Nephron progenitor cell (in vitro differentiated cells): ENCODE measurements at regions not wholly inside any gene's neighbourhood (a gene's known extent, or its start where the extent isn't known, plus 50 kb on each side); places are given as distances from the start of the nearest gene placed in this dataset.

ENCODE experiments used
- DNase-seq: peaks from one replicate; pipeline ENCODE4 v3.0.0; 2021
- H3K27ac Mint-ChIP-seq: 2 replicates; pipeline ENCODE4 v1.8.0; 2021; ENCODE audit warnings: mild to moderate bottlenecking, moderate library complexity, mixed read lengths
- H3K27me3 Mint-ChIP-seq: 2 replicates; pipeline ENCODE4 v1.8.0; 2021; ENCODE audit warnings: mild to moderate bottlenecking, low read depth, mixed read lengths; ENCODE audit not compliant: poor library complexity
- H3K36me3 Mint-ChIP-seq: 2 replicates; pipeline ENCODE4 v1.8.0; 2021; ENCODE audit warnings: low read depth, mixed read lengths
- H3K4me1 Mint-ChIP-seq: 2 replicates; pipeline ENCODE4 v1.8.0; 2021; ENCODE audit warnings: mixed read lengths
- H3K4me3 Mint-ChIP-seq: 2 replicates; pipeline ENCODE4 v1.8.0; 2021; ENCODE audit warnings: mild to moderate bottlenecking, moderate library complexity, mixed read lengths
- H3K9me3 Mint-ChIP-seq: 2 replicates; pipeline ENCODE4 v1.8.0; 2021; ENCODE audit warnings: mild to moderate bottlenecking, moderate library complexity, mixed read lengths
- CTCF ChIP-seq: fragments of 200-600 bp; sonication (generic); IDR thresholded peaks from 2 replicates; pipeline ENCODE4 v1.5.0; 2021; ENCODE audit warnings: antibody characterized with exemption

DNA sequence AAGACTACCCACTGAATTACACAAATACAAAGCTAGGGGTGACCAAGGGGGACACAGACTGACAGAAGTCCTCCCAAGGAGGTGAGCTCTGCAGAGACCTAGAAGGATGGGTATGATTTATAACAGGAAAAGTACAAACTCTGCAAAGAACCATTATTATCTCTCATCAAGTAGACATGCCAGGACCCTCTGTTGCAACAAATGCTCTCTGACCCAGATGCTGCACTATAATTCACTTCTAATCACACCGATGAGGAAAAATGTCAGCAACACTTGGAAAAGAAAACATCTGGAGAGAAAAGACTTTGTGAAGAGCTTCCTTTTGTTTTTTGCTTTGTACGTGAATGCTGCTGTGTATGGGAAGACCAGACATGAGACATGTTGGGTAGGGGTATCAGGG lies 178.3 kb upstream of the PDE1C start:
- Mint-ChIP-seq H3K27me3 (peaks cover 27% of the 10 kb centered on the region), H3K36me3 (no peaks in the 10 kb centered on the region), H3K4me3 (no peak overlapping the region), H3K27ac (no peak overlapping the region), H3K9me3 (no peaks in the 10 kb centered on the region), H3K4me1 (no peaks in the 10 kb centered on the region)
- no peak for TF ChIP-seq CTCF
- DNase-seq = no peak

DNA sequence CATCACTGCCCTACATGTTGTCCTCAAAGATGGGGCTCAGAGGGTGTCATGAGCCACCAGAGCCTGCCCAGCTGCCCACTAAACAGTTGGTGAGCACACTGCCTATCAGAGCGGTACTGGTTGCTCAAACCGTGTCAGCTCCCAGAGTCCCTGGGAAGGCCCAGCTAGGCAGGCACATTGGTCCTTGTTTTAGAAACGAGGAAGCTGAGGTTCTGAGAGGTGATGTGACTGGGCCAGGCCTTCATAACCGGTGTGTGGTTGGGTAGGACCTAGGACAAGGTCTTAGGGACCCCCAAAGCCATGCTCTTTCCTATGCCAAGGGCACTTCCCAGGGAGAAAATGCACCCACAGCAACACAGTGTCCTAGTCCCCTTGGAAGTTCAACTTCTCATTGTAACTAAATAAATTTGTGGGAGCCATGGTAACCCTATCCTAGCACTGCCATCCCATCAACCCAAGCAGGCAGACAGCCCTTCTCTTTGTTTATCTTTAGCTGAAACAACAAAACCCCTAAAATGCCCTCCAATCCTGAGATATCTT lies 174.7 kb upstream of the PDE1C start:
- H3K9me3 Mint-ChIP-seq = no peaks in the 10 kb centered on the region
- peaks cover 14% of the 10 kb centered on the region for H3K27me3 Mint-ChIP-seq
- H3K4me3 Mint-ChIP-seq = no peak overlapping the region
- no peak overlapping the region for H3K27ac Mint-ChIP-seq
- TF ChIP-seq CTCF = no peak
- H3K36me3 Mint-ChIP-seq = no peaks in the 10 kb centered on the region
- no peak for DNase-seq
- H3K4me1 Mint-ChIP-seq = no peaks in the 10 kb centered on the region

- H3K4me3 Mint-ChIP-seq = no peak overlapping the region
- no peak for TF ChIP-seq CTCF
- no peak overlapping the region for H3K27ac Mint-ChIP-seq
- H3K4me1 Mint-ChIP-seq = no peaks in the 10 kb centered on the region
- H3K27me3 Mint-ChIP-seq = peaks cover 11% of the 10 kb centered on the region
- H3K9me3 Mint-ChIP-seq = no peaks in the 10 kb centered on the region
- DNase-seq = no peak
- no peaks in the 10 kb centered on the region for H3K36me3 Mint-ChIP-seq
These were observed 173.6 kb upstream of the PDE1C start for GRCh38 chr7:32243687-32244290.

DNA sequence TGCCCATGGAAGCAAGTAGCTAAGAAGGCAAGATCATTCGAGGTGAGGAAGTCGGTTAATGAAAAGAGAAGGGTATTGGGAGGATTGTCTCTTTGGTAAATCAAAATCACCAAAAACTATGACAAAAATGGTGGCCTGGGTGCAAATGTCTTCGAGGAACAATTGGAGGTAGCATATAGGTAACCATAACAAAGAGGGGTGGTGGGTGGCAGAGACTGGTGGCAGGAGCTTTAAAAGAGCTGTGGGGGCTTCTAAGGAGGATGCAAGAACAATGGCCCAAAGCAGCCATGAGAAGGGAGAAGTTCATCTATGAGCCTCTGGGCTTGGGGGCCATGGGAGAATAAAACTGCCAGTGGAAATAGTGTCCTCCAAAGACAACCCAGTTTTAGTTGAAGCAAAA lies 172.2 kb upstream of the PDE1C start:
- no peak for DNase-seq
- H3K27me3 Mint-ChIP-seq = no peaks in the 10 kb centered on the region
- no peak overlapping the region for H3K4me3 Mint-ChIP-seq
- no peak for TF ChIP-seq CTCF
- no peak overlapping the region for H3K27ac Mint-ChIP-seq
- no peaks in the 10 kb centered on the region for H3K4me1 Mint-ChIP-seq
- H3K9me3 Mint-ChIP-seq = no peaks in the 10 kb centered on the region
- no peaks in the 10 kb centered on the region for H3K36me3 Mint-ChIP-seq

DNA sequence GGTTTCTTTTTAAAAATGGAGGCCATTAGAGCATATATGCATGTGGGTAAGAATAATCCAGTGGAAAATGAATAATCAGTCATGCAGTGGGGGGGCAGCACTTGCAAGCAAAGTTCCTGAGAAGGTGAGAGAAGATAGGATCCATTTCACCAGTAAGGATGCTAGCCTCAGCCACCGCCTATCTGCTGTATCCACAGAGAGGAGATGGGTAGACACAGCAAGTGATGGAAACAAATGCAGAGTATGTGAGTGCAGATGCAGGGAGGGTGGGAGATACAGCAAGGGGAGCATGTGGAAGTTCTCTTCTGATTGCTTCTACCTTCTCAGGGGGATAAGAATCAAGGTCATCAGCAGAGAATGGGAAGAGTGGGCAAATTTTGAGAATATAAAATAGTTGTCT lies 171.4 kb upstream of the PDE1C start:
- Mint-ChIP-seq H3K4me1 (no peaks in the 10 kb centered on the region), H3K9me3 (no peaks in the 10 kb centered on the region), H3K36me3 (no peaks in the 10 kb centered on the region), H3K4me3 (no peak overlapping the region), H3K27me3 (no peaks in the 10 kb centered on the region), H3K27ac (no peak overlapping the region)
- no peak for DNase-seq
- TF ChIP-seq CTCF = no peak

- peaks cover 13% of the 10 kb centered on the region for H3K9me3 Mint-ChIP-seq
- H3K4me1 Mint-ChIP-seq = no peaks in the 10 kb centered on the region
- no peak overlapping the region for H3K27ac Mint-ChIP-seq
- DNase-seq = no peak
- no peak overlapping the region for H3K4me3 Mint-ChIP-seq
- H3K36me3 Mint-ChIP-seq = no peaks in the 10 kb centered on the region
- TF ChIP-seq CTCF = no peak
- H3K27me3 Mint-ChIP-seq = no peaks in the 10 kb centered on the region
These were observed 169.6 kb upstream of the PDE1C start for GRCh38 chr7:32239764-32240163.
